Liver (tissue), 3 donors: ENCODE measurements at regions not wholly inside any gene's neighbourhood (a gene's known extent, or its start where the extent isn't known, plus 50 kb on each side); places are given as distances from the start of the nearest gene placed in this dataset.

ENCODE experiments used
- EGR1 ChIP-seq, 2 donors: IDR thresholded peaks; 2 replicates each; pipeline ENCODE4 v1.6.1; 2016 to 2018; ENCODE audit warnings: antibody characterized with exemption in 2 of 2, low read depth in 2 of 2
- FOXA2 ChIP-seq: IDR thresholded peaks from 2 replicates; pipeline ENCODE4 v1.6.1; 2016; ENCODE audit warnings: antibody characterized with exemption
- GABPA ChIP-seq, 2 donors: IDR thresholded peaks in 1 of 2; conservative IDR thresholded peaks in 1 of 2; 2 replicates each; pipeline ENCODE4 v1.6.1; 2016; ENCODE audit warnings: antibody characterized with exemption in 2 of 2, mild to moderate bottlenecking in 1 of 2, moderate library complexity in 1 of 2
- JUND ChIP-seq, 2 donors: IDR thresholded peaks; 2 replicates each; pipeline ENCODE4 v1.6.1; 2016; ENCODE audit warnings: antibody characterized with exemption in 2 of 2
- MAX ChIP-seq: IDR thresholded peaks from 2 replicates; pipeline ENCODE4 v1.6.1; 2016; ENCODE audit warnings: antibody characterized with exemption
- RAD21 ChIP-seq, 2 donors: IDR thresholded peaks; 2 replicates each; pipeline ENCODE4 v1.6.1; 2016; ENCODE audit warnings: antibody characterized with exemption in 2 of 2, mild to moderate bottlenecking in 2 of 2
- REST ChIP-seq: IDR thresholded peaks from 2 replicates; pipeline ENCODE4 v1.6.1; 2016; ENCODE audit warnings: antibody characterized with exemption, mild to moderate bottlenecking
- SP1 ChIP-seq: IDR thresholded peaks from 2 replicates; pipeline ENCODE4 v1.6.1; 2018; ENCODE audit warnings: antibody characterized with exemption, mild to moderate bottlenecking
- TAF1 ChIP-seq: conservative IDR thresholded peaks from 2 replicates; pipeline ENCODE4 v1.6.1; 2016; ENCODE audit warnings: antibody characterized with exemption, mild to moderate bottlenecking
- YY1 ChIP-seq: IDR thresholded peaks from 2 replicates; pipeline ENCODE4 v1.6.1; 2016; ENCODE audit warnings: antibody characterized with exemption, mild to moderate bottlenecking
- TF ChIP-seq, protein P1 (sequence below): fragments of 150-350 bp; IDR thresholded peaks from 2 replicates; pipeline ENCODE4 v1.5.1; 2017; ENCODE audit warnings: improper control_type of control experiment, low read depth, low read length; ENCODE audit not compliant: missing input control
- TF ChIP-seq, protein P2 (sequence below): IDR thresholded peaks from 2 replicates; pipeline ENCODE4 v1.6.1; 2016; ENCODE audit warnings: antibody characterized with exemption
- TF ChIP-seq, protein P3 (sequence below): IDR thresholded peaks from 2 replicates; pipeline ENCODE4 v1.6.1; 2016; ENCODE audit warnings: antibody characterized with exemption
- donor health status: healthy.
- donor health status: healthy.

- TF ChIP-seq, protein P1, sequence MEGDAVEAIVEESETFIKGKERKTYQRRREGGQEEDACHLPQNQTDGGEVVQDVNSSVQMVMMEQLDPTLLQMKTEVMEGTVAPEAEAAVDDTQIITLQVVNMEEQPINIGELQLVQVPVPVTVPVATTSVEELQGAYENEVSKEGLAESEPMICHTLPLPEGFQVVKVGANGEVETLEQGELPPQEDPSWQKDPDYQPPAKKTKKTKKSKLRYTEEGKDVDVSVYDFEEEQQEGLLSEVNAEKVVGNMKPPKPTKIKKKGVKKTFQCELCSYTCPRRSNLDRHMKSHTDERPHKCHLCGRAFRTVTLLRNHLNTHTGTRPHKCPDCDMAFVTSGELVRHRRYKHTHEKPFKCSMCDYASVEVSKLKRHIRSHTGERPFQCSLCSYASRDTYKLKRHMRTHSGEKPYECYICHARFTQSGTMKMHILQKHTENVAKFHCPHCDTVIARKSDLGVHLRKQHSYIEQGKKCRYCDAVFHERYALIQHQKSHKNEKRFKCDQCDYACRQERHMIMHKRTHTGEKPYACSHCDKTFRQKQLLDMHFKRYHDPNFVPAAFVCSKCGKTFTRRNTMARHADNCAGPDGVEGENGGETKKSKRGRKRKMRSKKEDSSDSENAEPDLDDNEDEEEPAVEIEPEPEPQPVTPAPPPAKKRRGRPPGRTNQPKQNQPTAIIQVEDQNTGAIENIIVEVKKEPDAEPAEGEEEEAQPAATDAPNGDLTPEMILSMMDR, result no peak
- TF ChIP-seq MAX (no peak), REST (no peak), SP1 (no peak), JUND (IDR thresholded peaks at IDR 0.05) (no peak), RAD21 (IDR thresholded peaks at IDR 0.05) (no peak), YY1 (no peak), GABPA (IDR thresholded peaks at IDR 0.05 in 1 of 2, conservative IDR thresholded peaks at IDR 0.05 in 1 of 2) (no peak), TAF1 (no peak), EGR1 (IDR thresholded peaks at IDR 0.05; ENCODE audit: low read depth in 2 of 2) (no peak), FOXA2 (no peak)
- TF ChIP-seq, protein P2, sequence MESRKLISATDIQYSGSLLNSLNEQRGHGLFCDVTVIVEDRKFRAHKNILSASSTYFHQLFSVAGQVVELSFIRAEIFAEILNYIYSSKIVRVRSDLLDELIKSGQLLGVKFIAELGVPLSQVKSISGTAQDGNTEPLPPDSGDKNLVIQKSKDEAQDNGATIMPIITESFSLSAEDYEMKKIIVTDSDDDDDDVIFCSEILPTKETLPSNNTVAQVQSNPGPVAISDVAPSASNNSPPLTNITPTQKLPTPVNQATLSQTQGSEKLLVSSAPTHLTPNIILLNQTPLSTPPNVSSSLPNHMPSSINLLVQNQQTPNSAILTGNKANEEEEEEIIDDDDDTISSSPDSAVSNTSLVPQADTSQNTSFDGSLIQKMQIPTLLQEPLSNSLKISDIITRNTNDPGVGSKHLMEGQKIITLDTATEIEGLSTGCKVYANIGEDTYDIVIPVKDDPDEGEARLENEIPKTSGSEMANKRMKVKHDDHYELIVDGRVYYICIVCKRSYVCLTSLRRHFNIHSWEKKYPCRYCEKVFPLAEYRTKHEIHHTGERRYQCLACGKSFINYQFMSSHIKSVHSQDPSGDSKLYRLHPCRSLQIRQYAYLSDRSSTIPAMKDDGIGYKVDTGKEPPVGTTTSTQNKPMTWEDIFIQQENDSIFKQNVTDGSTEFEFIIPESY, result no peak
- TF ChIP-seq, protein P3, sequence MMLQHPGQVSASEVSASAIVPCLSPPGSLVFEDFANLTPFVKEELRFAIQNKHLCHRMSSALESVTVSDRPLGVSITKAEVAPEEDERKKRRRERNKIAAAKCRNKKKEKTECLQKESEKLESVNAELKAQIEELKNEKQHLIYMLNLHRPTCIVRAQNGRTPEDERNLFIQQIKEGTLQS, result no peak
These were observed 108.4 kb downstream of the IRX5 start for GRCh38 chr16:55039042-55039441.
